IPS DF 6.9 (cell line): ENCODE measurements at regions not wholly inside any gene's neighbourhood (a gene's known extent, or its start where the extent isn't known, plus 50 kb on each side); places are given as distances from the start of the nearest gene placed in this dataset.
A peak's percentile ranks its signal among the peaks of the same experiment; 100 is the strongest.
"Not testable (repeated sequence)": the region's sequence is repeated elsewhere in the genome, so short reads cannot be mapped to it uniquely, and the experiment has no call there.

ENCODE experiments used
- DNase-seq: peaks from one replicate; pipeline ENCODE4 v3.0.0-alpha.2; 2013; ENCODE audit warnings: low read depth, low spot score
- H3K27ac ChIP-seq: one replicate; pipeline ENCODE4 v1.5.1; 2013; ENCODE audit warnings: low read length, control low read depth
- H3K27me3 ChIP-seq: 2 replicates; pipeline ENCODE4 v1.6.1; 2013; ENCODE audit warnings: mild to moderate bottlenecking, low read length; ENCODE audit not compliant: control insufficient read depth, insufficient read depth
- H3K36me3 ChIP-seq: 2 replicates; pipeline ENCODE4 v1.6.1; 2013; ENCODE audit warnings: low read length; ENCODE audit not compliant: control insufficient read depth, insufficient read depth
- H3K4me1 ChIP-seq: 2 replicates; pipeline ENCODE4 v1.6.1; 2013; ENCODE audit warnings: low read length; ENCODE audit not compliant: control insufficient read depth, insufficient read depth
- H3K4me3 ChIP-seq: 2 replicates; pipeline ENCODE4 v1.5.1; 2013; ENCODE audit warnings: mild to moderate bottlenecking, low read length
- H3K9me3 ChIP-seq: 2 replicates; pipeline ENCODE4 v1.6.1; 2013; ENCODE audit warnings: low read length, inconsistent platforms; ENCODE audit not compliant: control insufficient read depth, insufficient read depth
- WGBS: extraction: QIAGEN DNeasy Blood & Tissue Kit; methylation state at CpG from one replicate; pipeline ENCODE4 v1.1.7; 2013; ENCODE audit warnings: mixed read lengths, missing lambda C conversion rate; ENCODE audit not compliant: insufficient read length, insufficient coverage; 5-methylcytosine and 5-hydroxymethylcytosine counted together

DNA sequence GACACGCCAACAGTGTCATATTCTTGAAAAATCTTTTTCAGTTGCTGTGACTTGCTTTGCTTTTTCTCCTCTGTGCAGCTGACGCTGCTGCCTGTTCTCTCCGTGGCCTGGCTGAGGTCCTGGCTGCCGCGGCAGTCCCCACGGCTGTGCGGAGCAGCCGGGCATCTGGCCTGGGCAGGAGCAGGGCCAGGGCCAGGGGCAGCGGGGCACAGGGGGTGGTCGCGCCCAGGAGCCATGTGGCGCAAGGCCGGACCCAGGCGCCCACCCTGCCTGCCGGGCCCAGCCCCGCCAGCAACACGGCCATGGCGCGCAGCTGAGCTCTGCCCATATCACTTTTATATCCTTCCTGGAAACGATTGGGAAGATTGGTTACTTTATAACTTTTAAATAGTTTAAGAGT, 109.4 kb upstream of the ACBD5 start:
- Histone ChIP-seq H3K9me3 (no peaks in the 10 kb centered on the region), H3K27ac (no peak overlapping the region), H3K27me3 (no peaks in the 10 kb centered on the region), H3K4me1 (0 out of 2 replicates have a peak, but pooled peaks cover 1% of the 10 kb centered on the region), H3K4me3 (no peak overlapping the region), H3K36me3 (no peaks in the 10 kb centered on the region)
- DNase-seq = no peak
- no CpG with 5 or more reads among the region's 20 CpGs for WGBS

DNA sequence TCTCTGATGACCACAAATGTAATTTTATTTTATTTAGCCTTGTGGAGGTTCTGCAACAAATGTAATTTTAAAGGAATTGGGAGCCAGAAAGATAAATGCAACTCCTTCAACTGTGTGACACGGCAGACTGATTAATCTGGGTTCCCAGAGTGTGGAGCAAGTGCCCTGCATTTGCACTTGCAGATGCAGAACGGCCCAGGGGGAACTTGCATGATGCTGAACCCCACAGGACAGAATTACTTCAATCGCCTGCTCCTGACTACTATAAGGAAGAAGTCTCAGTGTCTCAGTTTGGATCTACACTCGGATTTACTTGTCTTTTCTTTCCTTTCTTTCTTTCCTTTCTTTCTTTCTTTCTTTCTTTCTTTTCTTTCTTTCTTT, 107.2 kb upstream of the ACBD5 start:
- not testable (repeated sequence) for DNase-seq, H3K4me1 ChIP-seq, H3K36me3 ChIP-seq, H3K27me3 ChIP-seq, H3K4me3 ChIP-seq, H3K27ac ChIP-seq, H3K9me3 ChIP-seq
- no CpG with 5 or more reads among the region's 4 CpGs for WGBS

DNA sequence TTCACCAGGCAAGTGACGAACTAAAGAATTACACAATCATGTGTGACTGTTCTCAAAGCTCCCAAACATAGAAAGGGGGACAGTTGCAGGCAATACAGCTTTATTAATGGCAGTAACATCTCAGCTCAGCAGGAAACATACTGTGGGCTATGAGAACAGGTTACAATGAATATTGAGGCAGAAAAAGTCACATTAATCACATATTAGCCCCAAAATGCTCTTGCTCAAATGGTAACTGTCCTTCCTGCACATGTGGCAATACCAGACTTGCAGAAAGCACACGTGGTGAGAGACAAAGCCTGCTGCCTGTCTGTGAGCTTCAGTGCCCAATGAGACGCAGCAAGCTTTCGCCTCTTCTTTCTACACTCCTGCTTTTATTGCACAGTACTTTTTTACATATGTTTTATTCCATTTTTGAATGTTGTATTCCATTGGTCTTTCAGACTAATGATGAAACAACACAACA, 104.9 kb upstream of the ACBD5 start:
- Histone ChIP-seq H3K4me1 (0 out of 2 replicates have a peak, but pooled peaks cover 1% of the 10 kb centered on the region), H3K4me3 (no peak overlapping the region), H3K9me3 (no peaks in the 10 kb centered on the region), H3K36me3 (no peaks in the 10 kb centered on the region), H3K27me3 (no peaks in the 10 kb centered on the region), H3K27ac (no peak overlapping the region)
- DNase-seq = no peak
- WGBS = no CpG with 5 or more reads among the region's 4 CpGs

DNA sequence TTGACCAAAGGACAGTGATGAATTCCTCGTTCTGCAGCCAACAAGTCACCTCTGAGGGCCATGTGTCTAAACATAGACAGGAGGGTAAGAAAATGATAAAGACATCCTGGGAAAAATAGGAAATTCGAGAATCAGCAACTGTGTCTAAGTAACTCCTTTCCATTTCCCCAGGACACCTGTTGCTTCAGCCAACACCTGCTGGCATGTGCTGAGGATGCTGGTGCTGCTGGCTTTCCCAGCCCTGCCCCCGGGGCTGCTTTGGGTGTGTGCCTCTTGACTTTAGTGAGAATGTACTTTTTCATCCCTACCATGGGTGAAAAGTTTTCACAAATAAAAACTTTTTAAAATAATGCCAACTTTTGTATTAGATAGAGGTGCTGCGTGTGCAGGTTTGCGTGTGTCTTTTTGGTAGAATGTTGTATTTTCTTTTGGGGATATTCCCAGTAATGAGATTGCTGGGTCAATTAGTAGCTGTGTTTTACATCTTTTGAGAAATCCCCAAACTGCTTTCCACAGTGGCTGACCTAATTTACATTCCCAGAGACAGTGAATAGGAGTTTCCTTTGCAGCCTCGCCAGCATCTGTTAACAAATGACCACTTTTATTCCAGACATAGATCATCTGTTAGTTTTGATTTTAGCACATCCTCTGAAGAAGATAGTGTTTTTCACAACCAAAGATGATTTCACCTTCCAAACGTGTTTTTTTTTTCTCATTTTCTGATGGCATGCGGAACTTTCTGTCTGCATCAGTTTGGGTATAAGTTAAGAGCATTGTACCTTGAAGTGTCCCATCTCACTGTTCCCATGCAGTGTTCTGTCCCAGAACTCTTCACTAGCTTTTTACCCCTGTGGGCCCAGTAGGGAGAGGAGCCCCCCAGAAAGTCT, 104.2 kb upstream of the ACBD5 start:
- Histone ChIP-seq H3K36me3 (no peaks in the 10 kb centered on the region), H3K4me3 (no peak overlapping the region), H3K27ac (no peak overlapping the region), H3K4me1 (no peaks in the 10 kb centered on the region), H3K27me3 (no peaks in the 10 kb centered on the region), H3K9me3 (no peaks in the 10 kb centered on the region)
- no CpG with 5 or more reads among the region's 8 CpGs for WGBS
- no peak for DNase-seq

DNA sequence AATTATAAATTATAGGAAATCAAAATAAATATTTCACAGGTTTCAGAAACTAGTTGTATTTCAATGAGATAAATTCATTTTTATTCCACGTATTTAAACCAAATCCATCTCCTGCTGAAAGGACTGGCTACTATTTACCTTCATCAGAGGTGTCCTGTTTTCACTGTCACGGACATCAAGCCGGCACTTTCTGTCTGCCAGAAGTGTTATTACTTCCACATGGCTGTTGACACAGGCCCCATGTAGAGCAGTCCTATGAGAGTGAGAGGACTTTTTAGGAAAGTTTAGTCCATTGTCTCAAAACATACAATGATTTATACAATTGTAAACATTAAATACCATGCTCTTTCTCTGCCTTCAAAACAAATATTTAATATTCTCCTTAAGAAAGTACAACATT, 100.4 kb upstream of the ACBD5 start:
- no peaks in the 10 kb centered on the region for H3K36me3 ChIP-seq
- DNase-seq = no peak
- no peak overlapping the region for H3K4me3 ChIP-seq
- H3K27ac ChIP-seq = no peak overlapping the region
- no peaks in the 10 kb centered on the region for H3K27me3 ChIP-seq
- H3K9me3 ChIP-seq = no peaks in the 10 kb centered on the region
- WGBS = no CpG with 5 or more reads among the region's 3 CpGs
- H3K4me1 ChIP-seq = no peaks in the 10 kb centered on the region

DNA sequence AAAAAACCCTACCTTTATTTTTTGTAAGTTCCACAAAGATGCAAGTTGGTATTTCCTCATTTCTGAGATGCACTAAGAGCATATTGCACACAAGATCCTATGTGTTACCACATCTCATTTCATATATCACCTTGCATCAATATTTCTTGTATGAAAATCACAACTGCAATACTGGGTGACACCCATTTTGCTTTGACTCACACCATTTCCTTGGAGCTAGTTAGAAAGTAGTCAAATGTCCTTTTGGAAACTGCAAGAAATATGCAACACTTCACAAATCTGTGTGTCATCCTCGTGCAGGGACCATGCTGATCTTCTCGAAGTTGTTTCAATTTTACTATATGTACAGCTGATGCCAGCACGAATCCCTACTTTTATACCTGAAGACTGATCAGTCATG, 94.6 kb upstream of the ACBD5 start:
- DNase-seq, H3K4me1 ChIP-seq, H3K27ac ChIP-seq, H3K36me3 ChIP-seq, H3K27me3 ChIP-seq, H3K9me3 ChIP-seq, H3K4me3 ChIP-seq: not testable (repeated sequence)
- WGBS = no CpG with 5 or more reads among the region's 3 CpGs

DNA sequence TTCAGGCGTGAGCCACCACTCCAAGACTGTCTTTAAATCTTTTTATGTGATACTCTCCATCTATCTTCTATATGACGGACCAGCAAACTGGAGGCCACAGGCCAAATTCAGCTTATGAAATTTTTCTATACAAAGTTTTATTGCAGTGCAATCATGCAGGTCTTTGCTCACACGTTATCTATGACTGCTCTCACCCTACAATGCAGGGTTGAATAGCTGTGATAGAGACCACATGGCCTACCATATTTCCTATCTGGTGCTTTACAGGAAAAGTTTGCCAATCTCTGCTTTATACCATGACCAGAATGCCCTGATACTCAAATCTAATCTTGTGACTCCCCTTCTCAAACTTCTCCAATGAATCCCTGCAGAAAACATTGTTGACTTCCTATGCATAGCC, 89.5 kb upstream of the ACBD5 start:
- no peaks in the 10 kb centered on the region for H3K27me3 ChIP-seq
- no peaks in the 10 kb centered on the region for H3K4me1 ChIP-seq
- WGBS = no CpG with 5 or more reads among the region's 3 CpGs
- DNase-seq = no peak
- no peak overlapping the region for H3K27ac ChIP-seq
- H3K9me3 ChIP-seq = no peaks in the 10 kb centered on the region
- H3K4me3 ChIP-seq = no peak overlapping the region
- no peaks in the 10 kb centered on the region for H3K36me3 ChIP-seq

DNA sequence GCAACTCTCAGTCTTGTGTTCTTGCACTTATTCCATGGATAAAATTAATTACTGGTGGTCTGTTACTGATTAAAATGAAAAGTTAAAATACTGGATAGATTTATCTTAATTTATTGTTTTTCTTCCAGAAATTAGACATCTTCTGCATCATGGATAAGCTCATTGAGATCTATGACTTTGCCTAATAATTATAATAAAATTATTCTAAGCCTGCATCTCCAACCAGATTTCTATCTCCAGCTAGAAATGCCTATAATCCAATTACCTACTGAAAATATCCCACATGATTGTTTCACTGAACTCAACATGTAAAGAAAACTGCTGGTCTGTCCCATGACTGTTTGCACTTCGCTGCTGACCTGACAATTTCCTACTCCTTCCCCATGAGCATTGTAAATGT, 88.3 kb upstream of the ACBD5 start:
- Histone ChIP-seq H3K27me3 (no peaks in the 10 kb centered on the region), H3K9me3 (no peaks in the 10 kb centered on the region), H3K4me1 (no peaks in the 10 kb centered on the region), H3K4me3 (no peak overlapping the region), H3K36me3 (no peaks in the 10 kb centered on the region), H3K27ac (no peak overlapping the region)
- no CpG with 5 or more reads among the region's 1 CpG for WGBS
- no peak for DNase-seq

DNA sequence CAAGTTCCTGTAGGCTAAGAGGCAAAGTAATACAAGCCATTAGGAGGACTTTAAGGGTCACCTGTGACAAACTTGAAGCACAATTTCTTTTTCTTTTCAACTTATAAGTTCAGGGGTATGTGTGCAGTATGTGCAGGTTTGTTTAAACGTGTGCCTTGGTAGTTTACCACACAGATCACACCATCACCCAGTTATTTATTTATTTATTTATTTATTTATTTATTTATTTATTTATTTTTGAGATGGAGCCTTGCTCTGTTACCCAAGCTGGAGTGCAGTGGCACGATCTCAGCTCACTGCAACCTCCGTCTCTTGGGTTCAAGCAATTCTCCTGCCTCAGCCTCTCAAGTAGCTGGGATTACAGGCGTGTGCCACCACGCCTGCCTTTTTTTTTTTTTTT, 86.2 kb upstream of the ACBD5 start:
- H3K27ac ChIP-seq, H3K4me3 ChIP-seq, H3K9me3 ChIP-seq, DNase-seq, H3K4me1 ChIP-seq, H3K36me3 ChIP-seq, H3K27me3 ChIP-seq: not testable (repeated sequence)
- no CpG with 5 or more reads among the region's 5 CpGs for WGBS

DNA sequence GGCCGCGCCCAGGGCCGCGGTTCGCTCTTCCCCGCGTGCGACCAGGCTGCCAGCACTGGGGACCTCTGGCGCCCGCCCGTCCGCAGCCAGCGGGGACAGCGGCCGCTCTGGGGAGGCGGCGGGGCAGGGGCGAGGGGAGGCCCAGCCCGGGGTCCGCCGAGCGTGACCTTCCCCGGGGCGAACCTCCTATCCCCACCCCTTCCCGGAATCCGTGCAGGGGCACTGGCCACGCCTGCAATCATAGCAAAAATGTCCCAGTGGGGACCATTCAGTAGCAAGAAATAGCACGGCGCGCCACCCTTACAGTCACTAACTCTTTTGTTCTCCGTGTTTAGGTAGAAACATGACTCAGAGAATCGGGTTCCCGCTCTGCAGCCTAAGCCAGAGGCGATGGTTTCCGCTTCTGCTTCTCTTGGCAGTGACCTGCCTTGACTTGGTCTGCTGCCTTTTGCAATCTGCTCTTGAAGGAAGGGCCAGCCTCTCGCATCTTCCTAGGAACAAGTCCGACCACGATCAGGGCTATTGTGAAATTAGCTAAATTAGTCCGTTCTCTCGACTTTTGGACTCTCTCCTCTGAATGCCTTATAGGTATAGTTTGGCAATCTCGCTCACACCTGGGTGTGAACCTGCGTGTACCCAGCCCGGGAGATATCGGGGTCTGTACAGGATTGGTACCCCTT, 79.3 kb upstream of the ACBD5 start:
- Histone ChIP-seq H3K9me3 (no peaks in the 10 kb centered on the region), H3K4me1 (no peaks in the 10 kb centered on the region), H3K36me3 (no peaks in the 10 kb centered on the region), H3K27me3 (no peaks in the 10 kb centered on the region), H3K4me3 (peak overlapping the region; percentile 45; the same call in 1 of the 2 replicates), H3K27ac (no peak overlapping the region)
- WGBS = no CpG with 5 or more reads among the region's 44 CpGs
- DNase-seq = no peak
